HL-60/S4 treated with retinoic acid at 250 ng/mL for 4 days and 3 days (cell line): ENCODE measurements at regions not wholly inside any gene's neighbourhood (a gene's known extent, or its start where the extent isn't known, plus 50 kb on each side); places are given as distances from the start of the nearest gene placed in this dataset.
"Not testable (repeated sequence)": the region's sequence is repeated elsewhere in the genome, so short reads cannot be mapped to it uniquely, and the experiment has no call there.

Experiments
- in situ Hi-C: fragments of 300-500 bp; cut with MboI; formaldehyde crosslinking; loops from 2 replicates; pipeline ENCODE4 v1.7.0; 2022; ENCODE audit warnings: low sequenced_read_pairs

DNA sequence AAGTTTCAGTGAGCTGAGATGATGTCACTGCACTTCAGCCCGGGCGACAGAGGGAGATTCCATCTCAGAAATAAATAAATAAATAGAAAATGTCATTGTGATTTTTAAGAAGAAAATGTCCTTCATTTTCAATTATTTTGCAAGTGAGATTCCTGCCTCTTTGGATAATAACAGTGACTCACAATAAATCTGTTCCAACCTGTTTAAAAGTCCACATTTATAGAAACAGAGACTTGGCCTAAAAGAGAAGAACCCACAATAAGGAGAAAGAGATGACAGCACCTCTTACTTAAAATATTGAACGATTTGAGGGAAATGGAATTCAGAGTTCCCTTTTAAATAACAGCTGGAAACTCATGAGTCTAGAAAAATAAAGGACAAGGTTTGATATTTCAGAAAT is 373.4 kb upstream of the NOX3 start:
- in situ Hi-C loops: no loop called here

DNA sequence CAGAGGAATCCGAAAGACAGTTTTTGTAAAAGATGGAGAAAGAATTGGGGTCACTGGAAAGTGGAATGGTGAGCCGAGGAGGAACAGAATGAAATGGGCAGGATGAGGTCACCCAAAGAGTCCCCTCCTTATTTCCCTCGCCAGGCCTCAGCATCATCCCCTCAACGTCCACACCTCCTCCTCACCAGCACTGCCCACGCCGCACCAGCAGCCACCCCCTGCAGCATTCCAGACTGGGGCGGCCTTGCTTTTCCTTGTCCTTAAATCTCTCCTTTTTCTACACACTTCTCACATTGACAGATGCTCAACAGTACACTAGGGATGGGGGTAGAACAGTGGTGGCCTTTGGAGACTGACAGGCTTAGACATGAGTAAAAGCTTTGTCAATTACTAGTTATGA is 363.1 kb upstream of the NOX3 start:
- in situ Hi-C loops: no loop called here

DNA sequence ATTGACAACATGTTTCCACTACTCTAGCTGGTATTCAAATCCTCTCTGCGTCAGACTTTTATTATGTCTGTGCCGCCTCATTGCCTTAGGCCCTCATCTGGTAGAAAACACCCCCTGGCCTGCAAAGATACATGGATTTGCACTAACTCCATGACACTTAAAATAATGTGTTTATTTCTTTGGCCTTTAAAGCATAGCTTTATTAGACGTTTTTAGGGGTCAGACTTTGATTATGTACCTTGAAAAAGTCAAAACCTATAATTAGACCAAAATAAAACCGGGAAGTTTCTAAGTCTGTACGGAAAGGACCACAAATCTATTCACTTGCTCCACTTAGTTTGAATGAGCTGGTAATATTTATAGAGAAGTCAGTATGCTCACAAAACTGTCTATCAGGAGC is 357.9 kb upstream of the NOX3 start:
- in situ Hi-C loops: no loop called here

DNA sequence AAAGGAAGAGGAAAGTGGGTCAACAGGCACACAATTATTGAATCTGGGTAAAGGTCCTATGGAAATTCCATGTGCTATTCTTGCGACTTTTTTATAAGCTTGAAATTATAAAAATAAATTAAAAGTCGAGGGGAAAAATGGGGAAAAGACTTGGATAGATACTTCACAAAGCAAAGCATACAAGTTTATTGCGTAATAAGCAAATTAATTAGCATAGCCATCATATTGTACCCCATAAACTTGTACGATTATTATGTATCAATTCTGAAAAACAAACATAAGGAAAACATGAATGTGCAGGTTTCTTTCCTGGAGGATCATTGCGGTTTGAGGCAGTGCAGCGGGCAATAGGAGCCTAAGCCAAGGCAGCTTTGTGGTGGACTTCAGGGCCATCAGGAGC is 351.6 kb upstream of the NOX3 start:
- in situ Hi-C loops: no loop called here

- in situ Hi-C loops: no loop called here
These were observed 345.4 kb upstream of the NOX3 start for GRCh38 chr6:155801046-155801445.

- in situ Hi-C loops: not testable (repeated sequence)
These were observed 343.2 kb upstream of the NOX3 start for GRCh38 chr6:155798876-155799275.

- in situ Hi-C loops: no loop called here
These were observed 339.6 kb upstream of the NOX3 start for GRCh38 chr6:155795173-155795796.

DNA sequence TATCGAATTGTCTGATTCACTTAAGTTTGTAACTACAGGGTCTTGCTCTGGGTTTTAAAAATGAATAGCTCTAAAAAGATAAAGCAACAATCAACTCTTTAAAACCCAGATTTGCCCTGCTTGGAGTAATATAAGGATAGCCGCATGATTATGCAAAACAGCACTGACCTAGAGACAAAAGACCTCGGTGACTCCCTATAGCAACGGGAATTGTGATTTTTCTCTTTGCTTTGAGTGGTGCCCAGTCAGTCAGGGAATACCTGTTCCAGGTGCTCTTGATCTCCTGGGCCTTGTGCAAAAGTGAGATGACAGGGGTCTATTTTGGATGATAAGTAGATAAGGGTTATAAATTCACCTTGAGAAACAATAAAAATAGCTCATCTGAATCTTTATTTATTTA is 336.3 kb upstream of the NOX3 start:
- in situ Hi-C loops: no loop called here

GRCh38 chr6:155791186-155791585 is 335.5 kb upstream of the NOX3 start:
- in situ Hi-C loops: no loop called here

DNA sequence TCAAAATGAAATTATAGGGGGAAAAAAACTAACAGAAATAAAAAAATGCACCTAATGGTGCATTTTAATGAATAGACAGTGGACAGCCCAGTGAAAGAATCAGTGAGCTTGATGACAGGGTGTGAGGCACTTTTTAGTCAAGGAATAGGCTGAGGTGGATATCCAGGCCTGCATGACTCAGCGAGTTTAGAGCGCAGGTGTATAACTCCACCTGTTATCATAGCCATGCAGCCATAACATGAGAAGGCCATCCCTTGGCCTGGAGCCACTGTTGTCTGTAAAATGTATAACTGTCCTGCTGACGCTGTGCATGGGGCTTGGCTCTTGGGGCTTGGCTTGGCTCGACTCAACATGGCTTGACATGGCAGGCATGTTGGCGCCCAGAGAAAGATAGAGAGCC is 331.5 kb upstream of the NOX3 start:
- in situ Hi-C loops: no loop called here

DNA sequence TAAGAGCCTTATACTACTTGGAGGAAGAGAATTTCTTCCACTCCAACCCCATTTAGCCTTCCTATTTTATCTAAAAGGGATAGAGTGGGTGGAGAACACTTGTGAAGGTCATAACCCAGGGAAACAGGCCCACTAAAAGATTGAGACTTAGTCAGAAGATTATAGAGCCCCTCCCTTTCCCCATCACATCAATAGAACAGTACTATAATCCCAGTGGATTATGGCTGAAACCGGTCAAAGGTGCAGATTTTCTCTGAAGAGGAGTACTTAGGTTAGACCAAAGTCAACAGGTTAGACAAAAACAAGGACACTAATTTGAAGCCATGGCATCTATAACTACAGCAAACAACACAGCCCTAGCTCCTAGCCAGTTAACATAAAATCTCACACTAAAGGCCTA is 330.9 kb upstream of the NOX3 start:
- in situ Hi-C loops: no loop called here

- in situ Hi-C loops: no loop called here
These were observed 327.3 kb upstream of the NOX3 start for GRCh38 chr6:155782739-155783459.

- in situ Hi-C loops: no loop called here
These were observed 326.7 kb upstream of the NOX3 start for GRCh38 chr6:155782320-155782731.

DNA sequence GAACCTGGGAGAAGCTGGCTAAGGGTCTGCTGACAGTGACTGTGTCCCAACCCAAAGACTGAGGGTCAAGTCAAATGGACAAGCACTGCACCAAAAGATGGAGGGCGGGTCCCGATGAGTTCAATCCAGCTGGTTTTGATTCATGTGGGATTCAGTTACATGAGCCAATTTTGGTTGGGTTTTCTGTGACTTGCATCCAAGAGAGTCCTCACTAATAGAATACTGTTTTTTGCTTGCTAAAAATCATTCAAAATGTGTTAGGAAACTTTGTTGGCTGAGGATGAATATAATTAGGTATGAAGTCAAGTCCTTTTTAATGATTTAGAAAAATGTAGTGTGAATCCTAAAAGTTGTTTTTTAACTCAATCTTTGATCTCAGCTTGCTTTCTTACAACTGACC is 323.8 kb upstream of the NOX3 start:
- in situ Hi-C loops: no loop called here

DNA sequence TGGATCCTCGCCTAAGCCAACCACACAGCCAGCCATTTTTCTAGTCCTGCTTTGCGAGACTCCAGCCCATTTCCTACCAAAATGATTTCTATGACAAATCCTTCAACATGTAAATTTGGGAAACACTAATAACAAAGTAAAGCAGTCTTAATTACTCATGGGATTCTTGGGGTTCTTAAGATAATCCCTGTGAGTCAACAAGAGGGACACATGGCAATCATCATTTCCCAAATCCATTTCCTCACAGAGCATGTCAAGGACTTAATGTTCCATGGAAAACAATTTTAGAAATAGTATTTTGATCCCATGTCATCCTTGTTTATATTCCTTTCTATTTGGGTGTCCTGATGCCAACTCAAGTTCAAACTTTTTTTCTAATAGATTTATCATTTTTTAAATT is 322.7 kb upstream of the NOX3 start:
- in situ Hi-C loops: no loop called here

DNA sequence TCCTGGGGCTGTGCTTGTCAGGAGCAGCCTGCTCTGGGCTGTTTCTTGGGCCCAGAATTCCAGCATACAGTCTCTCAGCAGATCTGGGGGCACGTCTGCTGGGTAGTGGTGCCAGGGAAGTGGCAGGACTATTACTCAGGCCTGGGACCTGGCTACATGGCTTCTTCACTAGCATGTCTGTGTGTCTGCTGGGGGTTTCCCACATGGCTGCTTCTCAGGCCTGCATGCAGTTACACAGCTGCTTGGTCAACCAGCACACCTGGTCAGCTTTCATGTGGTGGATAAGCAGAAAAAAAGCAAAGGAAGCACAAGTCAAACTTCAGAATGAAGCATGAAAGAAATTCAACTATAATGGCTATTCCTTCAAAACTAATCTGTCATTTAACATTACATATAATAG is 316.2 kb upstream of the NOX3 start:
- in situ Hi-C loops: no loop called here

DNA sequence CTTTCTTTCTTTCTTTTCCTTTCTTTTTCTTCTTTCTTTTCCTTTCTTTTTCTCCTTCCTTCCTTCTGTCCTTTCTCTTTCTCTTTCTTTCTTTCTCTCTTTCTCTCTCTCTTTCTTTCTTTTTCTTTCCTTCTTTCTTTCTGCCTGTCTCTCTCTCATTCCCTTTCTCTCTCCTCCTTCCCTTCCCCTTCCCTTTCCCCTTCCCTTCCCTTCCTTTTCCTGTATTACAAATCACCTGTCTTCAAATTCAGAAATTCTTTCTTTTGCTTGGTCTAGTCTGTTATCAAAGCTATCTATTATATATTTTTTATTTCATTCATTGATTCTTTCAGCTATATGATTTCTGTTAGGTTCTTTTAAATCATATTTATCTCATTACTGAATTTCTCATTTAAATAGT is 315.2 kb upstream of the NOX3 start:
- in situ Hi-C loops: no loop called here

DNA sequence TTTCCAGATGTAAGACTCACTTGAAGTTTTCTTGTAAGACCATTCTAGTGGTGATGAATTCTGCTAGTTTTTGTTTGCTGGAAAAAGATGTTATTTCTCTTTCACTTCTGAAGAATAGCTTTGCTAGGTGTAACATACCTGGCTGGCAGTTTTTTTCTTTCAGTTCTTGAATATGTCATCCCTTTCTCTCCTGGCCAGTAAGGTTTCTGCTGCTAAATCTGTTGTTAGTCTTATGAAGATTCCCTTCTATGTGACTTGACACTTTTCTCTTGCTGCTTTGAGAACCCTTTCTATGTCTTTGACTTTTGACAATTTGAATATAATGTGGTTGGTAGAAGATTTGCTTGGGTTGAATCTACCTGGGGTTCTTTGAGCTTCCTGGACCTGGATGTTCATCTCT is 314.7 kb upstream of the NOX3 start:
- in situ Hi-C loops: no loop called here

GRCh38 chr6:155765275-155766194 is 309.9 kb upstream of the NOX3 start:
- in situ Hi-C loops: no loop called here

DNA sequence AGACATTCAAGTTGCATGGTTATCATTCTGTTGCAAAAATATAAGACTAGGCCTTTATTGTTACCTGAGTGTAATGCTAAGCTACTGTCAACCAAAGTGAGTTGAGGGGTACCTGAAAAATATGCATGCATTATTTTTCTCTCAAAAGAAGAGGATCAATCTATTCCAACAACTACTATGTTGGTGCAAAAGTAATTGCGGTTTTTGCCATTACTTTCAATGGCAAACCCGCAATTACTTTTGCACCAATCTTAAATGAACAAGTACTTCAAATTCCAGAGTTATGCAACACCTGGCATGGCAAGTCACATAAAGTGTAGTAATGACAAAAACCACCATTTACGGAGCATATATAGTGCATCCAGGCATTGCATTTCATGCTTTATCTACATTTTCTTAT is 307.0 kb upstream of the NOX3 start:
- in situ Hi-C loops: no loop called here

GRCh38 chr6:155755452-155755851 is 299.8 kb upstream of the NOX3 start:
- in situ Hi-C loops: no loop called here

DNA sequence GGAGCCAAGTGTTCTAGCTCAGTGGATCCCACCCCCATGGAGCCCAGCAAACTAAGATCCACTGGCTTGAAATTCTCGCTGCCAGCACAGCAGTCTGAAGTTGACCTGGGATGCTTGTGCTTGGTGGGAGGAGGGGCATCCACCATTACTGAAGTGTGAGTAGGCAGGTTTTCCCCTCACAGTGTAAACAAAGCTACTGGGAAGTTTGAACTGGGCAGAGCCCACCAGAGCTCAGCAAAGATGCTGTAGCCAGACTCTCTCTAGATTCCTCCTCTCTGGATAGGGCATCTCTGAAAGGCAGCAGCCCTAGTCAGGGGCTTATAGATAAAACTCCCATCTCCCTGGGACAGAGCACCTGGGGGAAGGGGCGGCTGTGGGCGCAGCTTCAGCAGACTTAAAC is 293.1 kb upstream of the NOX3 start:
- in situ Hi-C loops: not testable (repeated sequence)
